ENCODE measurements at regions not wholly inside any gene's neighbourhood (a gene's known extent, or its start where the extent isn't known, plus 50 kb on each side); places are given as distances from the start of the nearest gene placed in this dataset.

DNA sequence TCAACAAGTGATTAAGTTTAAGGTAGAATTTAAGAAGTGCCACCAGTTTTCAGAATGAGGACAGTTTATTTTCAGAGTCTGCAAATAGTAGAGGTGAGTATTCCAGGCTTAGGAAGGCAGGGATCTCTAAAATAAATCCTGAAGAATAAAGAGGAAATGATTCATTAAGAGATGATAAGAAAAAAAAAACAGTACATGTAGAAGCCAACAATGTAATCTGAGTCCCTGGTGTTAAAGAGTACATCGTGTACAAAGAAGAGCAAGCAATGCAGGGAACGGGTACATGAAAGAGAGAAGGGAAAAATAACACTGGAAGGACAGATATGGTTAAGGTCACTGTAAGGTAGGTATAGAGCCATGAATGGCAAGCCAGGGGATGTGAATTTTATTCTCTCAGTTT is 95.2 kb upstream of the FOXG1 start:
- TF ChIP-seq GLI2 (tag by site-specific recombination; IDR thresholded peaks at IDR 0.05; ENCODE audit: borderline replicate concordance, low read depth) (no peak), YY1 (tag by site-specific recombination; IDR thresholded peaks at IDR 0.05) (no peak), ZNF561 (tag by site-specific recombination; IDR thresholded peaks at IDR 0.05; ENCODE audit: borderline replicate concordance) (no peak), BCL11A (tag by site-specific recombination; IDR thresholded peaks at IDR 0.05; ENCODE audit: low read depth) (no peak), ZNF660 (tag by site-specific recombination; IDR thresholded peaks at IDR 0.05) (no peak)
- TF ChIP-seq, protein P1, sequence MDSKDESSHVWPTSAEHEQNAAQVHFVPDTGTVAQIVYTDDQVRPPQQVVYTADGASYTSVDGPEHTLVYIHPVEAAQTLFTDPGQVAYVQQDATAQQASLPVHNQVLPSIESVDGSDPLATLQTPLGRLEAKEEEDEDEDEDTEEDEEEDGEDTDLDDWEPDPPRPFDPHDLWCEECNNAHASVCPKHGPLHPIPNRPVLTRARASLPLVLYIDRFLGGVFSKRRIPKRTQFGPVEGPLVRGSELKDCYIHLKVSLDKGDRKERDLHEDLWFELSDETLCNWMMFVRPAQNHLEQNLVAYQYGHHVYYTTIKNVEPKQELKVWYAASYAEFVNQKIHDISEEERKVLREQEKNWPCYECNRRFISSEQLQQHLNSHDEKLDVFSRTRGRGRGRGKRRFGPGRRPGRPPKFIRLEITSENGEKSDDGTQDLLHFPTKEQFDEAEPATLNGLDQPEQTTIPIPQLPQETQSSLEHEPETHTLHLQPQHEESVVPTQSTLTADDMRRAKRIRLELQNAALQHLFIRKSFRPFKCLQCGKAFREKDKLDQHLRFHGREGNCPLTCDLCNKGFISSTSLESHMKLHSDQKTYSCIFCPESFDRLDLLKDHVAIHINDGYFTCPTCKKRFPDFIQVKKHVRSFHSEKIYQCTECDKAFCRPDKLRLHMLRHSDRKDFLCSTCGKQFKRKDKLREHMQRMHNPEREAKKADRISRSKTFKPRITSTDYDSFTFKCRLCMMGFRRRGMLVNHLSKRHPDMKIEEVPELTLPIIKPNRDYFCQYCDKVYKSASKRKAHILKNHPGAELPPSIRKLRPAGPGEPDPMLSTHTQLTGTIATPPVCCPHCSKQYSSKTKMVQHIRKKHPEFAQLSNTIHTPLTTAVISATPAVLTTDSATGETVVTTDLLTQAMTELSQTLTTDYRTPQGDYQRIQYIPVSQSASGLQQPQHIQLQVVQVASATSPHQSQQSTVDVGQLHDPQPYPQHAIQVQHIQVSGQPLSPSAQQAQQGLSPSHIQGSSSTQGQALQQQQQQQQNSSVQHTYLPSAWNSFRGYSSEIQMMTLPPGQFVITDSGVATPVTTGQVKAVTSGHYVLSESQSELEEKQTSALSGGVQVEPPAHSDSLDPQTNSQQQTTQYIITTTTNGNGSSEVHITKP (tag by site-specific recombination; IDR thresholded peaks at IDR 0.05) = no peak
- TF ChIP-seq, protein P2, sequence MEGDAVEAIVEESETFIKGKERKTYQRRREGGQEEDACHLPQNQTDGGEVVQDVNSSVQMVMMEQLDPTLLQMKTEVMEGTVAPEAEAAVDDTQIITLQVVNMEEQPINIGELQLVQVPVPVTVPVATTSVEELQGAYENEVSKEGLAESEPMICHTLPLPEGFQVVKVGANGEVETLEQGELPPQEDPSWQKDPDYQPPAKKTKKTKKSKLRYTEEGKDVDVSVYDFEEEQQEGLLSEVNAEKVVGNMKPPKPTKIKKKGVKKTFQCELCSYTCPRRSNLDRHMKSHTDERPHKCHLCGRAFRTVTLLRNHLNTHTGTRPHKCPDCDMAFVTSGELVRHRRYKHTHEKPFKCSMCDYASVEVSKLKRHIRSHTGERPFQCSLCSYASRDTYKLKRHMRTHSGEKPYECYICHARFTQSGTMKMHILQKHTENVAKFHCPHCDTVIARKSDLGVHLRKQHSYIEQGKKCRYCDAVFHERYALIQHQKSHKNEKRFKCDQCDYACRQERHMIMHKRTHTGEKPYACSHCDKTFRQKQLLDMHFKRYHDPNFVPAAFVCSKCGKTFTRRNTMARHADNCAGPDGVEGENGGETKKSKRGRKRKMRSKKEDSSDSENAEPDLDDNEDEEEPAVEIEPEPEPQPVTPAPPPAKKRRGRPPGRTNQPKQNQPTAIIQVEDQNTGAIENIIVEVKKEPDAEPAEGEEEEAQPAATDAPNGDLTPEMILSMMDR (tag by site-specific recombination; IDR thresholded peaks at IDR 0.05) = no peak
- TF ChIP-seq, protein P3, sequence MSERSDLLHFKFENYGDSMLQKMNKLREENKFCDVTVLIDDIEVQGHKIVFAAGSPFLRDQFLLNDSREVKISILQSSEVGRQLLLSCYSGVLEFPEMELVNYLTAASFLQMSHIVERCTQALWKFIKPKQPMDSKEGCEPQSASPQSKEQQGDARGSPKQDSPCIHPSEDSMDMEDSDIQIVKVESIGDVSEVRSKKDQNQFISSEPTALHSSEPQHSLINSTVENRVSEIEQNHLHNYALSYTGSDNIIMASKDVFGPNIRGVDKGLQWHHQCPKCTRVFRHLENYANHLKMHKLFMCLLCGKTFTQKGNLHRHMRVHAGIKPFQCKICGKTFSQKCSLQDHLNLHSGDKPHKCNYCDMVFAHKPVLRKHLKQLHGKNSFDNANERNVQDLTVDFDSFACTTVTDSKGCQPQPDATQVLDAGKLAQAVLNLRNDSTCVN (tag by site-specific recombination; optimal IDR thresholded peaks at IDR 0.05) = no peak

Measured in HEK293 (cell line).